Right atrium auricular region (tissue), 2 donors: ENCODE measurements at regions not wholly inside any gene's neighbourhood (a gene's known extent, or its start where the extent isn't known, plus 50 kb on each side); places are given as distances from the start of the nearest gene placed in this dataset.

ENCODE experiments used
- DNase-seq: peaks from one replicate; pipeline ENCODE4 v3.0.0-alpha.2; 2019; ENCODE audit warnings: low spot score
- H3K27ac ChIP-seq, 2 donors: fragments of 200-600 bp; sonication (generic); 1 replicate in 1 of 2; 2 replicates in 1 of 2; pipeline ENCODE4 v1.5.1; 2016 to 2019
- H3K27me3 ChIP-seq, 2 donors: fragments of 200-600 bp; sonication (generic); one replicate each; pipeline versions ENCODE4 v1.5.1 to v1.6.0; 2017 to 2019
- H3K36me3 ChIP-seq: fragments of 200-600 bp; sonication (generic); one replicate; pipeline ENCODE4 v1.5.1; 2016
- H3K4me1 ChIP-seq, 2 donors: fragments of 200-600 bp; sonication (generic); one replicate each; pipeline versions ENCODE4 v1.5.1 to v1.6.0; 2017 to 2019
- H3K4me3 ChIP-seq, 2 donors: fragments of 200-600 bp; sonication (generic); 1 replicate in 1 of 2; 2 replicates in 1 of 2; pipeline ENCODE4 v1.5.1; 2017 to 2019; ENCODE audit warnings: mild to moderate bottlenecking in 1 of 2, moderate library complexity in 1 of 2
- H3K9me3 ChIP-seq, 2 donors: fragments of 200-600 bp; sonication (generic); one replicate each; pipeline ENCODE4 v1.5.1; 2019
- CTCF ChIP-seq, 2 donors: fragments of 200-600 bp; sonication (generic); IDR thresholded peaks; one replicate each; pipeline ENCODE4 v1.5.1; 2019; ENCODE audit warnings: antibody characterized with exemption in 2 of 2

GRCh38 chr11:15500643-15501042 lies 385.9 kb downstream of the INSC start:
- Histone ChIP-seq H3K4me3 (no peak overlapping the region), H3K27ac (no peak overlapping the region), H3K36me3 (no peaks in the 10 kb centered on the region), H3K27me3 (no peaks in the 10 kb centered on the region), H3K9me3 (no peaks in the 10 kb centered on the region), H3K4me1 (no peaks in the 10 kb centered on the region)
- no peak for DNase-seq
- TF ChIP-seq CTCF (IDR thresholded peaks at IDR 0.05) = no peak

GRCh38 chr11:15501566-15501965 lies 386.8 kb downstream of the INSC start:
- H3K27ac ChIP-seq = no peak overlapping the region
- no peaks in the 10 kb centered on the region for H3K27me3 ChIP-seq
- H3K36me3 ChIP-seq = no peaks in the 10 kb centered on the region
- no peak overlapping the region for H3K4me3 ChIP-seq
- no peaks in the 10 kb centered on the region for H3K4me1 ChIP-seq
- no peak for TF ChIP-seq CTCF (IDR thresholded peaks at IDR 0.05)
- no peaks in the 10 kb centered on the region for H3K9me3 ChIP-seq
- DNase-seq = no peak

- Histone ChIP-seq H3K4me1 (no peaks in the 10 kb centered on the region), H3K27ac (no peak overlapping the region), H3K27me3 (no peaks in the 10 kb centered on the region), H3K9me3 (no peaks in the 10 kb centered on the region), H3K36me3 (no peaks in the 10 kb centered on the region), H3K4me3 (no peak overlapping the region)
- no peak for TF ChIP-seq CTCF (IDR thresholded peaks at IDR 0.05)
- no peak for DNase-seq
These were observed 390.4 kb downstream of the INSC start for GRCh38 chr11:15505155-15505554.

- Histone ChIP-seq H3K4me3 (no peak overlapping the region), H3K36me3 (no peaks in the 10 kb centered on the region), H3K9me3 (no peaks in the 10 kb centered on the region), H3K27me3 (no peaks in the 10 kb centered on the region), H3K4me1 (no peaks in the 10 kb centered on the region), H3K27ac (no peak overlapping the region)
- TF ChIP-seq CTCF (IDR thresholded peaks at IDR 0.05) = no peak
- no peak for DNase-seq
These were observed 392.9 kb downstream of the INSC start for GRCh38 chr11:15507592-15507991.

GRCh38 chr11:15509082-15509481 lies 394.4 kb downstream of the INSC start:
- Histone ChIP-seq H3K4me1 (no peaks in the 10 kb centered on the region), H3K4me3 (no peak overlapping the region), H3K9me3 (peaks cover 0 to 6% of the 10 kb centered on the region in 2 donors), H3K27ac (no peak overlapping the region), H3K36me3 (no peaks in the 10 kb centered on the region), H3K27me3 (no peaks in the 10 kb centered on the region)
- no peak for DNase-seq
- no peak for TF ChIP-seq CTCF (IDR thresholded peaks at IDR 0.05)

GRCh38 chr11:15519124-15519791 lies 404.5 kb downstream of the INSC start:
- Histone ChIP-seq H3K36me3 (no peaks in the 10 kb centered on the region), H3K4me3 (no peak overlapping the region), H3K27ac (no peak overlapping the region), H3K27me3 (peaks cover 0 to 5% of the 10 kb centered on the region in 2 donors), H3K4me1 (no peaks in the 10 kb centered on the region), H3K9me3 (peaks cover 0 to 32% of the 10 kb centered on the region in 2 donors)
- DNase-seq = no peak
- no peak for TF ChIP-seq CTCF (IDR thresholded peaks at IDR 0.05)
